Activated effector memory CD4-positive, alpha-beta T cell treated with anti-CD3 and anti-CD28 coated beads, Interleukin-2, amount 50 U/mL, for 16 hours (primary cell): ENCODE measurements at regions not wholly inside any gene's neighbourhood (a gene's known extent, or its start where the extent isn't known, plus 50 kb on each side); places are given as distances from the start of the nearest gene placed in this dataset.
"Not testable (repeated sequence)": the region's sequence is repeated elsewhere in the genome, so short reads cannot be mapped to it uniquely, and the experiment has no call there.

Experiments used
- DNase-seq: peaks from one replicate; pipeline ENCODE4 v3.0.0-alpha.2; 2020

- no peak for DNase-seq
Observed at GRCh38 chr6:9131616-9132015, 696.3 kb upstream of the SLC35B3 start.

DNA sequence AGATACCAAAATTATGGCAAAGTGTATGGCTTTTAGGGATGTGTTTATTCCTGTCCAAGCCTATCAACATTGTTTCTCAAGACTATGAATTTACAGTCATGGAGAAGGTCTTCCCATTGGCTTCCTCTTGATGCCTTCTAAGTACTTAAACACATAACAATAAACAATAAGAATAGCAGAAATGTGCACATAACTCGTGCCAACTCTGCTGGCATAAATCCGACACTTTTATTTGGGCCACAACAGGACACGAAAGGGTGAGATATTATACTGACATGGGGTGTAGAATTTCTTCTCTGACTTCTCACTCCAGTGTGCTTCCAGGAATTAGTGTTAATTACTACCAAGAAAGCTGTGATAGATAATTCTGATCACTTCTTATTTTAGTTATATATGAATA is 695.9 kb upstream of the SLC35B3 start:
- DNase-seq: no peak

- no peak for DNase-seq
Observed at GRCh38 chr6:9128970-9129369, 693.6 kb upstream of the SLC35B3 start.

DNA sequence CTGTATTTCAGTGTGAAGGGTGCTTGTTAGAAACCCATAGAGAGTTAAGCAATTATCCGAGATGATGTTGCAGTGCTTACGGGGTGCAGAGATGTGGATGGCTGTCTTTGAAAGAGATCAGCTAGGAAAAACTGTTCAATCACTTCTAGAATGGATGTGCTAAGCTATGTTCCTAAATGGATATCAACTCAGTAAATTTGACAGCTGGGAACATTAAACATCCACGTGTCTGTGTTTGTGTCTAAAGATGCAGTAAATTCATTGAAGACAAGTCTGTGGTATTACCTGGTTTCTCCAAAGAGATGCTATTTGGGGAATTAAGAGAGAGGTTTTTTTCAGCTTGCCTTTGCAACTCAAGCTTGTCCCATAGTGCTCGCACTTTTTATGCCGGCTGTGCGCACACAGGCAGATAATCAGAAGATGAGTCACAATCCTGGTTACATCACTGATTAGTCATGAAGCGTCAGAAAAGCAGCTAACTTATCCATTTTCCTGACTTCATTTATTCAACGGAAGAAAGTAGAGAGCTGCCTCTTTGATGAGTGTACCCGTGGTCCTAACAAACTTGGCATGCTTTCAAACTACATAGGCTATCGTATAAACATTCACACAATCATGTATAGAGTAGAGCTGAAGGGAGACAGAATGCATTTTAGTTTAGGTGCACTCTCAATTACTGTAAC is 691.7 kb upstream of the SLC35B3 start:
- no peak for DNase-seq

- DNase-seq: not testable (repeated sequence)
Observed at GRCh38 chr6:9126034-9126433, 690.7 kb upstream of the SLC35B3 start.

DNA sequence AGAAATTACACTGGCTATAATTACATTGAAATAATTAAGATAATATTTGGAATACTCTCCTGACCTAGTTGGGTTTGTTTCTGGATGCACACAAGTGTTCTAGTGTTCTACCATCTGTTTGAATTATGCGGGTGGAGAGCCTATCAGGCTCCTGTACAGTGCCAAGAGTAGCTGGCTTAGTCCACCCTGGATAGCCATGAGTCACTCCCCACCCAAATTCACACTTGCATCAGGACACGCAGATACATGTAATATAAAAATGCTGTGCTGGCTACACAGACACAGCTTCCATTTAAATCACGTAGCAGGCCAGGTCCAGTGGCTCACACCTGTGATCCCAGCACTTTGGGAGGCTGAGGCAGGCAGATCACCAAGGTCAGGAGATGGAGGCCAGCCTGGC is 686.2 kb upstream of the SLC35B3 start:
- DNase-seq: no peak

DNA sequence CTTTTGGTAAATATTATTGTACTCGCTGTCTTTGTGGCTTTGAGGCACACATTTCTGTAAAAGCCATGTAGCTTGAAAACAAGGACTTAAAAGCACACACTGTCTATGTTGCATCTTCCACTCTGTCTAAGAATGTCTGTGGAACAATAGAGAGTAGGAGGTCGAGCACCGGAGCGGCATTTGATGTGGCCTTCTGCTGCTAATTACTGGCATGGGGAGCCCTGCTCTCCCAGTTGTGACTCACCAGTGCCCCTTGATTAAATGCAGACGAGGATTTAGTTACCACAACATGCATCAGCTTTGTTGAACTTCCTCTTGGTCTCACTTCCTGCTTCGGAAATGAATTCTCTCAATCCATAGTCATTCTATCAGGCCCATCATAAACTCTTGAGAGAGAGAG is 680.7 kb upstream of the SLC35B3 start:
- no peak for DNase-seq

DNA sequence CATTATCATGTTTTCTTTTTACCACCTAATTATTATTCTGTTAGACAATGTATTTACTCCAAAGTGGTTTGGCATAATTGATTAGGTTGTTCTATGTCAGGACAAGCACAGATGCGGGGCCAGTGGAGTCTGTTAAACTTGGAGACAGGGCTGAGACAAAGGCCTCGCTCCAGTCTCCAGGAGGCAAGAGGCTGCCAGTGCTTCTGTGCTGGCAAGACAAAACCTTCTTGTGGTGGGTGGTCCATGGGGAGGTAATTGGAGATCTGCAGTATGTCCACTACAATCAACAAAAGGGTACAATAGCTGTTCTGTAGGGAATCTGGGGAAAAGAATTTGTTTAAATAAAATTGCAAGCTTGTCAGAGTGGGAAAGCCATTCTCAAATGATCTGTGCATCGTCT is 677.2 kb upstream of the SLC35B3 start:
- DNase-seq: no peak

GRCh38 chr6:9103876-9104521 is 668.7 kb upstream of the SLC35B3 start:
- DNase-seq: no peak

- no peak for DNase-seq
Observed at GRCh38 chr6:9101920-9102319, 666.6 kb upstream of the SLC35B3 start.

- no peak for DNase-seq
Observed at GRCh38 chr6:9100869-9101580, 665.7 kb upstream of the SLC35B3 start.

GRCh38 chr6:9095729-9096128 is 660.4 kb upstream of the SLC35B3 start:
- no peak for DNase-seq

DNA sequence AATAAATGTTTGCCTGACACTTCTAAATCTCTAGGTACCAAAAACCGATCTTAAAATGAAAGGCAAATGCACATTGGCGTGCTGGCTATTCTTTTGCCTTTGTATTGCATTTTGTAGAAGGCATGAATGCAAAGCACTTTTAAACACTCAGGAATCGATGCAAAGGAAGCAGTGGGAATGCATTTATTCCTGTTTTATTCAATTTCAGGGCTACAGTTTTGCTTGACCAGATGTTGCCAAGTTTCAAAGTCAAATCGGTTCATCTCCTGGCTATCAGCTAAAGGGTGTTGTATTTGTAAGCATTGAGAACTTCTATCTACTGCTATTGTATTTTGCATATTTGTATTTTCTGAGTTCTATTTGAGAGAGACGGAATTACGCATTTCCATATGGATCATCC is 659.8 kb upstream of the SLC35B3 start:
- DNase-seq: no peak

- no peak for DNase-seq
Observed at GRCh38 chr6:9089724-9090123, 654.4 kb upstream of the SLC35B3 start.

- no peak for DNase-seq
Observed at GRCh38 chr6:9087470-9087869, 652.1 kb upstream of the SLC35B3 start.

DNA sequence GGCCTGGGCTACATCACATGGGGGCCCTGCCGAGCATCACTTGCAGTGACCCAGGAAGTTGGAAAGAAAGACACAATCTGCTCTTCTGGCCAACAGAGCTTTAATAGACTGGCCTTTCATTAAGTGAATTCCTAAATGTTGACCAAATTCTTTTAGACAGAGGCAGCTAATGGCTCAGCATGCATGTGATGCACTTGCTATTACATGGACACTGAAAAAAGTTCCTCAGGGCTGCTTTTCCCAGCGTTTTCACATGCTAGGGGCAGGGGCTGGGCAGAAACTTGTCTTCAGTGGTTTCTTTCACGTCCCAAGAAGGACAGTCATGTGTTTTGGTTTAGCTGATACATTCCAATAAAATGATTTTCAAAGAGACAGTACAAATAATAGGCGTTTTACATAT is 651.0 kb upstream of the SLC35B3 start:
- no peak for DNase-seq

GRCh38 chr6:9085709-9086070 is 650.3 kb upstream of the SLC35B3 start:
- no peak for DNase-seq

DNA sequence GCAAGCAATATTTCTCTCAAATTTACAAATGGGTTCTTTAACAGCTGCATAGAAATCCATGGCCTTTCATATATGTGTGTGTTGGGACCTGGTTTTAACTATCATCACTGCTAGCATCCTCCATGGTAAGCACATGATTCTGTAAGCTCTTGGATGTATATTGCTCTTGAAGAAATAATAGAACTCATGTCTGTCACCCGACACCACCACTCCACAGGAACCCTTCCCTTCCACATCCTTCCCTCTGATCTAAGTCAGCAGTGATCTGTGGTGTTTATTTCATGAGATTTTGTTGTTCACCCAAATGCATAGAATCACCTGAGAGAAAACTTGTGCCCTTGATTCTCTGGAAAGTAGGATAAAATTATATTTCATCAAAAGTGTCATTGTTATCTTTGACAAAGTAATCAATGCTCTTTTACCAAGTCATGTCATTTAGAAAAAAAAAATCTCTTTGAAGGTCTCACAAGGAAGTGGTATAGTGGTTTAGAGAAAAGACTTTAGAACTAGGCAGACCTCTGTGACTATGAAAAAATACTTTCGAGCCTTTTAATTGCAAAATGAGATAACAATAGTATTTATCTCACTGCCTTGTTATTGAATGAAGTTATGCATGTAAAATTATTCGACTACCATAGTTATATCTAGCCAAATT is 649.8 kb upstream of the SLC35B3 start:
- no peak for DNase-seq

DNA sequence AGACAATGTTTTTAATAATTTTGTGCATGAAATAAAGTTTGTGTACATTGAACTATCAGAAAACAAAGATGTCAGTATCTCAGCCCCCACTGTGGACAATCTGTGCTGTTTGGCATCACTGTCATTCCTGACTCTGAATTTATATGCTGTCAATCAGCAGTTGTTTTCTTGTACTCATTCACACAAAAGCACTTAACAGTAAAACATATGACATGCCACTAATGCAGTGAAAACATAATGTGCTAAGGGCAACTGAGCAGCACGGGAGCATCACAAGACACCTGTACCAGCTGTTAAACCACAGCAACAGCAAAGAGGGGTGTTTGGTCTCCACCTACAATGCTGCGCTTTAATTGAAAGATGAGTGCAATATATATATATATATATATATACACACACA is 647.8 kb upstream of the SLC35B3 start:
- DNase-seq: no peak

GRCh38 chr6:9066726-9067125 is 631.4 kb upstream of the SLC35B3 start:
- no peak for DNase-seq

DNA sequence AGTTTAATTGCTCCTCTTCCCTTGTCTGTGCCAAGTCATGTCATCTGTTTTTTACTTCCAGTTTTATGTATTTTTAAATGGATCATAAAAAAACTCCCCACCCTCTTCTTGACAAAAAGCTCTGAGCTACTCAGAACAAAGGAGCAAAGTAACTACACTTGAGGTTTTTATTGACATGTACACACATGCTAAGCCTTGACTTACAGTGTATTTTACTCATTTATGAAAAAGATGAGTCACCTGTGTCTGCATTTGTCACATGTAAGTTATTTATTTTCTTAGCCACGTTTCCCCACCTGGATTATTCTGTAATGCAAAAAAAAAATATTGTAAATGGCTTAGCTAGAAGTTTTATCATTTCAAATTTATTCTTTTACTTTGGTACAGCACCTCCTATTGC is 628.8 kb upstream of the SLC35B3 start:
- no peak for DNase-seq

DNA sequence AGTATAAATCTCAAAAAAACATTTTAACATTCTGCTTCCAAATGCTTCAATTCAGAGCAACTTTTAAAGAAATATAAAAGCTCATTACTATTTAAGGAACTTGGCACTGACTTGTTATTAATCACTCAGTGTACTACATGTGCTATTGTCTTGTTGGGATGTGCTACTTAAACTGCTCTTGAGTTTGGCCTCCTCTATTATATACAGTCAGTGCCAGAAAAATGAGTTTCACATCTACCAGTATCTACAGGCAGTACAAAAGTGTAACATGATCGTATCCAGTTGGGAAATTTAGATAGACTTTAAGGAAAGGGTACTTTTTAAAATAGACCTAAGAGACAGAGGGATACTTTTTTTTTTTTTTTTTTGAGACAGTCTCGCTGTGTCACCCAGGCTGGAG is 627.3 kb upstream of the SLC35B3 start:
- no peak for DNase-seq

DNA sequence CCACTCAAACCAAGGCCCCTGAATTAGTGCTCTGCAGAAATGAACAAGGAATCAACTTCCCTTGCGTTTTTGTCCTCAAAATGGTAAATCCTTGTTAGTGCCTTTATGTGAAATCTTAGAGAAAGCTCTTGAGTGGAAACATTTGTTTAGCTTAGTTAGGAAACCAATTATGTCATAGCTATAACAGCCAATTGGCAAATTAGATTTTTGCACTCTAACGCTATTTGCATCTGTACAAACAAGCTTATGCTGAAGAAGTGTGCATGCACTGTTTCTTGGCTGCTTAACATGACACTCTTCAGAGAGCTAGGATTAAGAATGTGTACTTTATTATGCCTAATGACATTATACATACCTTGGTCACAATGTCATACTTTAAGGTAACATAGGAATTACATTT is 622.6 kb upstream of the SLC35B3 start:
- no peak for DNase-seq

GRCh38 chr6:9056556-9056955 is 621.2 kb upstream of the SLC35B3 start:
- DNase-seq: no peak
